ENCODE measurements at regions not wholly inside any gene's neighbourhood (a gene's known extent, or its start where the extent isn't known, plus 50 kb on each side); places are given as distances from the start of the nearest gene placed in this dataset.
"Not testable (repeated sequence)": the region's sequence is repeated elsewhere in the genome, so short reads cannot be mapped to it uniquely, and the experiment has no call there.

DNA sequence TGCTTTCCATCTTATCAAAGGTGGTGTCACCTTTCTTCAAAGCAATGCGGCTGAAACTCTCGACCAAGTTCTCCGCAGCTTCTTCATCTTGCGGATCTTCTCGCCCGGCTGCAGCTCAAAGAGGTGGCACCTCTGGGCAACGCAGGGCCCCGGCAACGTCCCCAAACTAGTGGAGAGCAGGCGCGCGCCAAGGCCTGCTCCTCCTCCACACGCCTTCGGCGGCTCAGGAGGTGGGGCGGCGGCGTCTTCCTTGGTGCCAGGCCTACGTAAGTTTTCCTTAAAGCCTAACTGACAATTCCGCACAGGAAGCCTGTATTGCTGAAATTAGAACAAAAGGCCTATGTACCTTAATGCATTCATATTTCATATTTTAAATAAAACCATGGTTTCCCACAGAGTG lies 112.0 kb downstream of the TMX1 start:
- DNase-seq, result no peak

DNA sequence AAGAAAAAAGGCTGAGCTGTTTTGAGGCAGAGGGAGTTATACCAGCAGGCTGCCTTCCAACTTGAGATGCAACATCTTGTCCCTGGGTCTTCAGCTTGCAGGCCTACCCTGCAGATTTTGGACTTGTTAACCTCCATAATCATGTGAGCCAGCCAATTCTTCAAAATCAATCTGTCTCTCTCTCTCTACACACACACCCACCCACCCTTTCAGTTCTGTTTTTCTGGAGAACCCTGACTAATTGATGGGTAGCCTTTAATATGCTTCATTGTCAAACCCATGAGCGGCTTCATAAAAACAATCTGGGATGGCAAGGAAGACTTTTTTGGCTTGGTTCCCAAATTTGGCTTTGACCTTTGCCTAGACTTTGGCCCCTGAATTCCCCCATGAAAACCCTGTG lies 113.9 kb downstream of the TMX1 start:
- DNase-seq, result peak in 1 of 2 experiments; percentile 66

DNA sequence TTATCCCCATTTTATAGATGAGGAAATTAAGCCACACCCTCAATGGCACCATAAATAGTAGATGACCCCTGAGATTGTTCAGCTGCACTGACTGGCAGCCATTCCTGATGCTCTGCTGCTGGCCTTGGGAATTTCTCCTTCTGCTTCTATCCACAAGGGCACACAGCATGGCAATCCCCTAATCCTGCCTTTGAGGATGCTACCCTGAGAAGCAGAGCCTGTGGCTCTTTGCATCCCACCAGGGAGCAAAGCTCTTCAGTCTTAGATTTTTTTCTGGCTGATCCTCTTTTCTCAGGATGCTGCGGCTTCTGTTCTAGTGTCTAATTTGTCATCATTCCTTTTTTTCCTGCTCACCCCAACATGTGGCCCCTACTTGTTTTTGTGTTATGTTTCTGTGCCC lies 114.8 kb downstream of the TMX1 start:
- no peak for DNase-seq

DNA sequence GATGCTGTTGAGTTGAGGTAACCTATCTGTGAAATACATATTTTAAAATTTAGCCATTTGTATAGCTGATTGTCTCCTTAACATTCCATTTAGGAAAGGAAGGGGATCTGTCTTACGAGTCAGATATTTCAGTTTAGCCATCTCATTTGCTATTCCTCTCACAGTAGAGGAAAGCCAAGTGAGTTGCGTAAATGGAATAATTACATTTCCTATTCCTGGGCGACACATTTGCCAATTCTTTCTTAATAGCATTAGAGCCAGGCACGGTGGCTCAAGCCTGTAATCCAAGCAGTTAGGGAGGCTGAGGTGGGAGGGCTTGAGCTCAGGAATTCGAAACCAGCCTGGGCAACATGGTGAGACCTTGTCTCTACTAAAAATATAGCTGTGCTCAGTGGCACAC lies 116.3 kb downstream of the TMX1 start:
- DNase-seq, result peak in 1 of 2 experiments; percentile 64

DNA sequence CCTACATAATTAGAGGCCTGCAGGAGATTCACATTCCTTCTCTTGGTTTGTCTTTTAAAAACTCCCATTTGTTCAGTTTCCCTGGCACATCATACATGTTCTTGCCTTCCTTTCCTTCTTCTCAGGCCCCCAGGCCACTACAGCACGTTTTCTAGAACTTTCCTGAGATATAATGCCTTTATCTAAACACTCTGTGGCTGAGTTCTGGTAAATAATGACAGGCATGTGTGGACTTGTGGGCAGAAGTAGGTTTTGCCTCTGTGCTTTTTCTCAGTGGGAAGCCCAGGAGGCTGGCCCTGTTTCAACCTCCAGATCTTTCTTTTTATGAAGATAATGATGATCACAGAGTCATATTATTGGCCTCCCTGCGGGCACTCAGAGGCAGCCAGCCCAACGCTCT lies 117.2 kb downstream of the TMX1 start:
- peak; percentile 70 to 88 for DNase-seq

DNA sequence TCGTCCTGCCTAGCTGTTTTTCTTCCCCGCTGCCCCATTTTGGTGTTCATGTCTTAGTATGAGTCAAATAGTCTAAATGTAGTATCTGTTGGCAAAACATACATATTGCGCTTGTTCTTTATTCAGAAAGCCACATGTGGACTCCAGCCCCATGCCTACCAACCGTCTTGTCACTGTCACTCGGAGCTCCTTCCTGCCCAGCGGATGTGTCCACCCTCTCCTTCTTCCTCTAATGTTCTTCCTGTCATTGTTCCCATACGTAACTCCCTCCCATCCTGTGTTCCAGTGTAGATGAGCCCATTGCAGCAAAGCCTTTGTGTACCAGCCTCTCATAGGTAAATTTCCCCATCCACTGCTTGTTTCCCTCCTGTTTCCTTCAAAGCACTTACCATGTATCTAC lies 120.5 kb downstream of the TMX1 start:
- no peak for DNase-seq

DNA sequence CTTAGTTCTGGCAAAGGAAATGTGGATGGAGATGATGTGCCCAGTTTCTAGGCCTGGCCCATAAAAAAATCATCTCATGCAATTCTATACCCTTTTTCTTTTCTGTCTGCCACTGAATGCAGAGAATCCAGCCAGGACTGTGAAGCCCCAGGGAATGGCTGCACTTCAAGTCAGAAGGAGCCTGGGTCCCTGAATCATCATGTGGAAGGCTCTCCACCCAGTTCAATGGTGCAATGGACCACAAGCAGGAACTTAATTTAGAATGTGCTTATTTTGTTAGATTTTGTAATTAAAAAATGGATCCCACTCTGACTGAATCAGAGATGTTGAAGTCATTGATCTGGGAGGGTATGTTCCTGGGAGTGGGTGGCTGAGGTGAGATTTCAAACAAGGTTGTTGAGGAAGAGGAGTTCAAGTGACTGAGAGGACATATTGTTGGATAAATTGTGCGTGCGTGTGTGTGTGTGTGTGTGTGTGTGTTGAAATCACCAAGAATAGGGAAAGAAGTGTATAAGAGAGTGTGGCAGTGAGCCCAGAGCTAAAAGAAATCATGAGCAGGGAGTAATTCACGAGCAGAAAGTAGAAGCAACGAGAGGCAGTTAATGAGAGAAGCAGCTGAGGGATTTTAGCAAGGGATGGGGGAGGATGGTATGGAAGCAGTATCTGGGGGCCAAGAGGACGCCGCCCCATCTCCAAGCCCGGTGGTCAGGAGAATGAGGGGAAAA lies 125.4 kb downstream of the TMX1 start:
- no peak for DNase-seq

DNA sequence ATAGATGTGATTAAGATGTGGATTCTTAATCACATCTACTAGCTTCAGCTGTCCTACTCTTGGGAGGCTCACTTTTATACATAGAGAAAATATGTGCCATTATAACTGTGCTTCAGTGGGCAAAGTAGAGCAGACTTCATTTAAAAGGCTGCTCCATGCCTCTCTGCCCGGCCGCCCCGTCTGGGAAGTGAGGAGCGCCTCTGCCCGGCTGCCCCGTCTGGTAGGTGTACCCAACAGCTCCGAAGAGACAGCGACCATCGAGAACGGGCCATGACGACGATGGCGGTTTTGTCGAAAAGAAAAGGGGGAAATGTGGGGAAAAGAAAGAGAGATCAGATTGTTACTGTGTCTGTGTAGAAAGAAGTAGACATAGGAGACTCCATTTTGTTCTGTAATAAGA lies 126.4 kb downstream of the TMX1 start:
- DNase-seq, result not testable (repeated sequence)

DNA sequence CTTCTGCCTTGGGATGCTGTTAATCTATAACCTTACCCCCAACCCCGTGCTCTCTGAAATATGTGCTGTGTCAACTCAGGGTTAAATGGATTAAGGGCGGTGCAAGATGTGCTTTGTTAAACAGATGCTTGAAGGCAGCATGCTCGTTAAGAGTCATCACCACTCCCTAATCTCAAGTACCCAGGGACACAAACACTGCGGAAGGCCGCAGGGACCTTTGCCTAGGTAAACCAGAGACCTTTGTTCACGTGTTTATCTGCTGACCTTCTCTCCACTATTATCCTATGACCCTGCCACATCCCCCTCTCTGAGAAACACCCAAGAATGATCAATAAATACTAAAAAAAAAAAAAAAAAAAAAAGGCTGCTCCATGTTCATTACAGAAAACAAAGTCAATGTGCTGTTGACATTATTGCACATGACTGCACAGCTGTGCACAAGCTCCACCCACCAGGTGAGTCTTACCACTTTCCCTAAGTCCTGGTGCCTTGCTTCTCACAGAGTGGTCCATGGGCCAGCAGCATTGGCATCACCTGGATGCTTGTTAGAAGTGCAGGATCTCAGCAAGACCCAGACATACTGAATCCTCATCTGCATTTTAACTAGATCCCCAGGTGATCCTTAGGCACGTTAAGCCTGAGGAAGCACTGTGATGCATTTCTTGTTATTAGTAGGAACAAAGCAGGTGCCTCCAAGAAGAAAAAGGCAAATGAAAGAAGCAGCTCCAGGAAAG lies 127.0 kb downstream of the TMX1 start:
- not testable (repeated sequence) for DNase-seq

DNA sequence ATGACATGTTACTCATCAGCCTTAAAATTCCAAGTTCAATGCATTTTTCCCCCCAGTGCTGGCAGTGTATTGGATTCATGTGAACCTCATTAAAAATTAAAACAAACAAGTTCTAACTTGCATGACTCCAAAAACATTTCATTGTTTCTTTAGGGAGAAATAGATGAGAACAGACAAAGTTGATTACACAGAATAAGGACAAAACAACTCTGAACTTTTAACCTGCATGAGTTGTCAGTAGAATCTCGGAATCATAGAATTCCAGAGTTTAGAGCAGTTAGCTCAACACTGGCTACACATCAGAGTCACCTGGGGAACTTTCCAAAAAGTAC lies 127.5 kb downstream of the TMX1 start:
- DNase-seq, result no peak

DNA sequence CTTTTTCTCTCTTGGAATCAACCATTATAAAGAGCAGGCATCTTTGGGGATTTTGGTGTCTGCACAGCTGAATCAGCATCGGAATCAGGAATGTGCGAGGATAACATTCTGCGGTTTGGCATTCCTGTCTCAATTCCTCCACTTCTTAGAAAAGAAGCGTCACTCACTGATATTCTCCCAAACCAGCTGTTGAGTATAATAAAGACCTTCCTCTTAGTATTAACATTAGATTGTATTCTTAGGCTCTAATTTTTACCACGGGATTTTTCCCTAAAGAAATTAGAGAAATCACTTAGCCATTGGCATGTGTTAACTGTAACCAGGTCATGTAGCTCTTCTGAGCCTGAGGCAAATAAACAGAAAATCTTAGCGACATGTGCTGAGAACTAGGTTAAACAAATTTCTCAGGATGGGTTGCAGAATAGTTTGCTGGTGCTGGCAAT lies 128.7 kb downstream of the TMX1 start:
- no peak for DNase-seq

DNA sequence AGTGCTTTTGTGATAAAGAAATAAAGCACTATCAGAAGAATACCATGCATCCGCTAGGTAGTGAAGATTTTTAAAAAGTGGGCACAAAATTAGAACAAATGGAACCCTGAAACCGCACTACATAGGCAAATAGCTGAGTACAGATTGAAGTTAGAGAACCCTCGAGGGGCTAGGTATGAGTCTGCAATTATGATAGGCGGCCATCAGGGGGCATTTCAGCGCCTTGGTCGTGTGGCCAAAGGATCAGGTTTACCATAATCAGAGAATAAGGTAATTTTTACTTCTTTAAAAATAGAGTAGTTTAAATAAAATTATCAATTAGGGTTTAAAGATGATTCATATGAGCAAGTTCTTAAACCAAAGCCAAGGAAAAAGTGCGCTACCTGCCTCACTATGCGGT lies 129.8 kb downstream of the TMX1 start:
- DNase-seq, result no peak

DNA sequence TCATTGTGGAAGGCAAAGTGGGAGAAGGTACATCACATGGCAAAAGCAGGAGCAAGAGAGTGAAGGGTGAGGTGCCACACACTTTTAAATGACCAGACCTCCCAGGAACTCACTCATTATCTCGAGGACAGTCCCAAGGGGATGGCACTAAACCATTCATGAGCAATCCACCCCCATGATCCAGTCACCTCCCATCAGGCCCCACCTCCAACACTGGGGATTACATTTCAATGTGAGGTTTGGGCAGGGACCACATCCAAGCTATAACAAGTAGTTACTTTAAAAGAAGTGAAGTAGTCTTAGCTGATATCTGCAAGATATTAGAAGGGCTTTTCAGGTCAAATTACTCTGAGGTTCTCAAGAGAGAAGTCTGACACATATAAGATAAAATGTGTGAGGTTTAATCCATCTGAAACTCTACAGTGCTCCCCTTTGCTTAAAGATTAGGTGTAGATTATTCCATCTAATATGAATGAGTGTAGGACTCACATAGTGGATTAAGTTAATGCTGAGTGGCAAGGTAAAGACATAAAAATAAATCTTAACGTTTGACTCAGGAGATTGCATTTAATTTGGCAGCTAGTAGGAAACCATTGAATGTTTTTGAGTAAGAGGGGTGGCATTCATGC lies 130.8 kb downstream of the TMX1 start:
- DNase-seq, result no peak

DNA sequence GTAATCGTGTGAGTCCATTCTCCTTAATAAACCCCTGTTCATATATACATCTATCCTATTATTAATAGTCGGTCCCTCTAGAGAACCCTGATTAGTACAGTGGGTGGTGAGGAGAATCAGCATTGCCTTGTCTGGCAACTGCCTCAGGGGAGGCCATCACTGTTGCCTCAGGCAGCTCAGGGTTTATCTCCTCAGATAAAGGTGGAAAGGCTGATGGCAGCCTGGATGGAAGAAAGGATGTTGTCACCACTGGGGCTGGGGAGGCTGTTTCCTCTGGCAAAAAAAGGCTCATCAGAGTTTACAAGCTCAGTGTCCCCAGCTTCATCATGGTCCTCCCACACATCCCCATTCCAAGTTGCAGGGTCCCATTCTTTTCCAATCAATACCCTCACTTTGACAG lies 137.1 kb downstream of the TMX1 start:
- DNase-seq, result not testable (repeated sequence)

DNA sequence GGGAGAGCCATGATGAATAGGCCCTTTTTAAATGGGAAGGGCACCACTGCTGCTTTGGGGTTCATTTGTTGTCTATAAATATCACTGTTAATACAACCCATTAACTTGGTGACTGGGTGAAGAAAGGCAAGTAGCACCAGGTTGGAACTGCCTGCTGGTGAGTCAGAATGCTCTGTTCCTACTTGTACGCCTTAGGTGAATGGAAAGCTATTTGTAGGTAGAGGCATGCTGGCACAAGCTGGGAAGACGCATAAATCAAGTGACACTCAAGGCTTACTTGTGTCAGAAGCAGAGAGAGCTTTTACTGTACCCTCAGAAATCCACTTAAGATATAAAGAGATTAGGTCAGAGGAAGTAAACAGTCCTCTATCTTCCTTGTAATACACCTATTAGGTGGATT lies 142.5 kb downstream of the TMX1 start:
- DNase-seq, result no peak

DNA sequence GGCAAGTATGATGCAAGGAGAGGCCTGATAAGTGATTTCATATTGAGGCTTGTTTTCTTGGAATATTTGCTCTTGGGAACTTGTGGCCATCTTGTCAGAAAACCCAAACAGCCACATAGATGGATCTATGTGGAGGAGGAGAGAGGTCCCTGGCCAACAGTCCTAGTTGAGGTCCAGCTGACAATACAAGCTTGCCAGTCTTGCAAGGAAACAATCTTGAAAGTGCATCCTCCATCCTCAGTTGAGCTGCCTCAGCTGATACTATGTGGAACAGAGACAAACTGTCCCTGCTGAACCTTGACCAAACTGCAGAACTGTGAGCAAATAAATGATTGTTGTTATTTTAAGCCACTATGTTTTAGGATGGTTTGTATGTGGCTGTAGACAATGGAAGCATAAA lies 146.4 kb downstream of the TMX1 start:
- no peak for DNase-seq

DNA sequence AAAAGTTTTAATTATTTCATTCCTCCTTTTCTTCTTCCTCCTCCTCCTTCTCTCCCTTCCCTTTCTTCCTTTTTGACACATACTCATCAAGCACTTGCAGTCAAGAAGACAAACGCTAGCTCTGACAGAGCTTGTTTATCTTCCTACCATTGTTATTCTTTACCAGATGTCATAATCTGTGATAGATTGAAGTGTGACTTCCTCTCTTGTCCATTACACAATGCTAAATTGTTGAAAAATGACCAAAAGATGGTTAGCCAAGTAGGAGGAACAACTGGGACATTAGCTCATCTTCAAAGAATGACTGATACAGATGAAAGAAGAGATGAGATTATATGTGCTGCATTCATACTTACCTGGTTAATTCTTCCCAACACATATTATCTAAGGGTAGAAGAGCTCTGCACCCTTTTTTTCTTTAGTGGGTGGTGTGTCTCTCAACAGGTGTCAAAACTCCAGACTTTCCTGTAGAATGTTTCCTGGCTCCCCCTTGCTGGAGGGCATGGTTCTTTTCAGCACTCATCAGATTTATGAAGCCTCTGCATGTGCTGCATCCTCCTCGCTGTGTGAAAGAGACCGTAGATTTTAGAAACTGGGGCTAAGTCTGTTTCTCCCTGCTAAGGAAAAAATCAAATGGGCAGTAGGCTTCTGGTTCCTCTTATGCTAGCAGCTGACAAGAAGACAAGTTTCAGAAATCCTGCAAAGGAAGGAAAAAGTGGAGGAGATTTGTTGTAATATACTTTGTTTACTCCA lies 147.1 kb downstream of the TMX1 start:
- DNase-seq, result no peak

DNA sequence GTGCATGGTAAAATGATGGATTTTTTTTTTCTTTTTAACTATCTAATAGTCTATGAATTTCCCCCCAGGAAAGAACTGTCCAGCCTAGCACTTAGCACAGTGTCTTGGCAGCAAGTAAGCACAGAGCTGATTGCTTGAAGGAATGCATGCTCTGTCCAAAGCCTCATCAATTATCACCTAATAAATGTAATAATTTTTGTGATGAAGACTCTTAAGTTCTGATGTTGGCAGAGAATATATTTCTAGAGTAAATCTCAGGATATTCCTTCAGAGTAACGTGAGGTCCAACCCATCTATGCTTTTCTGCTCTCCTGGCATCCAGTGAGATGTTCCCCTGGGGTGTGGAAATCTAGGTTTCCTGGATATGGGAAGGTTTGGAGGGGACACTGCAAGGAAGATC lies 152.4 kb downstream of the TMX1 start:
- no peak for DNase-seq

DNA sequence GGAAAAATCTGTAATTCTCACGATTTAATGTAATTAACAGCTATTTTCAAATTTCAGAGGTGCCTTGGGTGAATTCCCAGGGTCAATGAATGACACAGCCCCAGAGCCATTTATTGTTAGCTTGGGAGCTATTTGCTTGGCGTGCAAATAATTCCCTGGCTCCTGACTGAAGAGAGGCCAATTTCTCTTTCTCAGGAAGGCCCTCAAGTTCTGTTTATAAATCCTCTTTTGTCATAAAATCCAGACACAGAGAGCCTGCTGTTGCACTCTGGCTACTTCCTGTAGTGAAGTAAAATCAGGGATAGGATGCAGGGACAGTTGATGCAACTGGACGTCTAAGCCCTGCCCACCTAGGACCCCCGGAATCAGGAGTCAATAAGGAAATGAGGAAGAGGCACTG lies 154.3 kb downstream of the TMX1 start:
- DNase-seq, result peak in 1 of 2 experiments; percentile 21

DNA sequence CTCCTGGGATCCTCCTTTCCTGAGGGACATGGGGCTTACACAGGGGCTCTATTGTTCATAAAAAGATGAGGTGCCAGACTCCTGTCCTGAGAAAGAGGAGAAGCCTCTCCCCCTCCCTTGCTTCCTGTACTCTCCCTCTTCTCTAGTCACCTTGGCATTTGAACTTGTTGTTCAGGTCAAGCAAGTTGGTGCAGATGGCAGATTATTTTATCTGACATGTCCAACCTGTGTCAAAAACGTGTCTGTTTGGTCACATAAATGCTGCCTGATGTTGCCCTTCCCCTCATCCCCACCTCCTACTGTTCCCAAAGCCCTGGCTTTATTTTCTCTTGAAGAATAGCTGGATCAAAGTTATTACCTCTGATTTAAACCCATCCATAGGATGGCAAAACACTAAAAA lies 154.8 kb downstream of the TMX1 start:
- peak in 1 of 2 experiments; percentile 38 for DNase-seq

DNA sequence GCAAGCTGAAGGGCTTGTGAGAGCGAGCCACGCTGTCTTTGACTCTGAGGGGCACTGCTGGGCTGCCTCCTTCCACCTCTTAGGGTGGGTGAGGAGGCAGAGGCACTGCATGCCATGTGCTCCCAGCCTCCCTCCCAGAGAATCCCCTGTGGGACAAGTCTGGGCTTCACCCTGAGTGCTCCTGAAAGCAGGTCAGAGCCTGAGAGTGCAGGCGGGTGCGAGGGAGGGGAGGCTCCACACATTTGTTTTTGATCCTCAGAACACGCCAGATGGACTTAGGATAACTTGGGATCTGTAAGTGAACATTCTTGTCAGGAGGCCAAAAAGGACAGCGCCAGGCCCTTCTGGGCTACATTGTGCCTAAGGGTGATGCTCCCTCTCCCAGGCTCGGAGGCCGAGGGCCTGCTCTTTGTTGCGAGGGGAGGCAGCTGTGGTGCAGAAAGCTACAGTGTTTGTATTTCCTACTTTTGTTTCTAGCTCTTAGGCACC lies 155.4 kb downstream of the TMX1 start:
- DNase-seq, result peak; percentile 96 to 99

DNA sequence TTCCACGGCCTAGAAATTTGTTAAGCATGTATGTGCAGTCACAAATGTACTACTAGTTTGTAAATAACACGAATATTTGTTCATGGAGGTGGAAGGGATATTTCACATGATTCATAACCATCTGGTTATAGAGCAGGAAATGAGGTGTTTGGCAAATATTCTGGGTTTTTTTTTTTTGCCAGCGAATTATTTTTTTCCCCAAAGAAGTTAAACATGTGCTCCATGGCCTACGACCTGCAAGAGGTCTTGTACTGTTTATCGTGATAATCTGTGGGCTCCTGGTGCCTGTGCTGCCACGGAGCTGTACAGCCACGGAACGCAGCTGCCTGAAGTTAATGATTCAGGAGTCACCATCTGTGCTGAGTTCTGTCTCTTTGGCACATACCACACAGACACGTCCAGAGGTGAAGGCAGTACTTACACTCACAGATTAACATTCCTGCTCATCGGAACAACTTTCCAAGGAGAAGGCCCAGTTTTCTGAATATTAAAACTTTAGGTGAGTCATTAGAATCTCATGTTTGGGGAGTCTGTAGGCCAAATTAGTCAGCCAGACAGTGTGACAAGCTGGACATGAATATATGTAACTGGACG lies 156.3 kb downstream of the TMX1 start:
- DNase-seq, result peak; percentile 56 to 96

DNA sequence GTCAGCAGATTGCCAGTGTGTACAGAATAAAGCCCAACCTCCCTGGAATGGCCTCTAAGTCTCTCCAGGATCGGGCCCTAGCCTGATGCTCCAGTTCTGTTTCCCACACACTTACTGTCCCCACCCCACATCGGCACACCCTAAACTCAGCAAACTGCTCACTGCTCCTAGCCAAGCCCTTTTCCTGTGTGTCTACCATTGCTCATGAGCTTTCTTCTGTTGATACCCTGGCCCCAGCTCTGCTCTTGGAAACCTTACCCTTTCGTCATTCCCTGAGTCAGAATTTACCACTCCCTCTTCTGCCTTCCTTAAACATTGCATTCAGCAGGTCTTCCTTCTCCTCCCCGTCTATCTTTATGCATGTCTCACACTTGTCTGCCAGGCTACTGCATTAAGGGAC lies 158.9 kb downstream of the TMX1 start:
- peak; percentile 51 to 94 for DNase-seq

All from NCI-H446 (cell line).